ENCODE measurements at regions not wholly inside any gene's neighbourhood (a gene's known extent, or its start where the extent isn't known, plus 50 kb on each side); places are given as distances from the start of the nearest gene placed in this dataset.

DNA sequence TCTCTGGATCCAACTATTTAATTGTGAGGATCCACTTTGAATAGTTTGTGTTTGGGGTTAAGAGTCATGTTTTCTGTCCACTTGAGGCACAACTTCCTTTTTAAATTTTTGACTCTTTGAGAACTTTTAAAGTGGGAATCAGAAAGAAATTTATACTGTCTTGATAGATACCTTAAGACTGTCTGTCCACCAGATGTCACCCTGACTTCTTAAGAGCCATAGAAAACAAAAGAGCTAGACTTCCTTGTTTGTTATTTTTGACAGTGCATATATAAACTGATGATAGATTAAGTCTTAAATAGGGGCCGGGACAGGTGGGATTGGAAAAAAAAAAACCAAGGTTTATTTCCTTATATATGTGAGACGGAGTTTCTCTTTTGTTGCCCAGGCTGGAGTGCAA lies 52.1 kb upstream of the WDR72 start:
- TF ChIP-seq CTCF (IDR thresholded peaks at IDR 0.05) (peak in 4 of 12 donors; percentile 11 to 40 (median 31)), POLR2A (IDR thresholded peaks at IDR 0.05) (no peak)
